ENCODE measurements at regions not wholly inside any gene's neighbourhood (a gene's known extent, or its start where the extent isn't known, plus 50 kb on each side); places are given as distances from the start of the nearest gene placed in this dataset.

GRCh38 chr9:71459082-71459481 lies 309.2 kb downstream of the CEMIP2 start:
- TF ChIP-seq POLR2A (IDR thresholded peaks at IDR 0.05): no peak
- TF ChIP-seq, protein P1, sequence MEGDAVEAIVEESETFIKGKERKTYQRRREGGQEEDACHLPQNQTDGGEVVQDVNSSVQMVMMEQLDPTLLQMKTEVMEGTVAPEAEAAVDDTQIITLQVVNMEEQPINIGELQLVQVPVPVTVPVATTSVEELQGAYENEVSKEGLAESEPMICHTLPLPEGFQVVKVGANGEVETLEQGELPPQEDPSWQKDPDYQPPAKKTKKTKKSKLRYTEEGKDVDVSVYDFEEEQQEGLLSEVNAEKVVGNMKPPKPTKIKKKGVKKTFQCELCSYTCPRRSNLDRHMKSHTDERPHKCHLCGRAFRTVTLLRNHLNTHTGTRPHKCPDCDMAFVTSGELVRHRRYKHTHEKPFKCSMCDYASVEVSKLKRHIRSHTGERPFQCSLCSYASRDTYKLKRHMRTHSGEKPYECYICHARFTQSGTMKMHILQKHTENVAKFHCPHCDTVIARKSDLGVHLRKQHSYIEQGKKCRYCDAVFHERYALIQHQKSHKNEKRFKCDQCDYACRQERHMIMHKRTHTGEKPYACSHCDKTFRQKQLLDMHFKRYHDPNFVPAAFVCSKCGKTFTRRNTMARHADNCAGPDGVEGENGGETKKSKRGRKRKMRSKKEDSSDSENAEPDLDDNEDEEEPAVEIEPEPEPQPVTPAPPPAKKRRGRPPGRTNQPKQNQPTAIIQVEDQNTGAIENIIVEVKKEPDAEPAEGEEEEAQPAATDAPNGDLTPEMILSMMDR (IDR thresholded peaks at IDR 0.05): no peak
- no peak for TF ChIP-seq EP300 (IDR thresholded peaks at IDR 0.05)

All from sigmoid colon (tissue), 4 donors.